Cardiac fibroblast (primary cell): ENCODE measurements at regions not wholly inside any gene's neighbourhood (a gene's known extent, or its start where the extent isn't known, plus 50 kb on each side); places are given as distances from the start of the nearest gene placed in this dataset.

Source experiments
- DNase-seq, 2 donors: peaks; one replicate each; pipeline versions ENCODE4 v3.0.0 to v3.0.0-alpha.2; 2010; ENCODE audit warnings: low read depth in 2 of 2
- H3K4me3 ChIP-seq, 2 donors: replicated peaks in 1 of 2; 1 replicate in 1 of 2; 2 replicates in 1 of 2; pipeline ENCODE4 v1.5.1; 2011; ENCODE audit warnings: low read depth in 2 of 2, low read length in 2 of 2, mild to moderate bottlenecking in 2 of 2, moderate library complexity in 1 of 2
- TF ChIP-seq, protein P1 (sequence below): IDR thresholded peaks from one replicate; pipeline ENCODE4 v1.5.1; 2011; ENCODE audit warnings: low read depth, mild to moderate bottlenecking, low read length, inconsistent platforms

DNA sequence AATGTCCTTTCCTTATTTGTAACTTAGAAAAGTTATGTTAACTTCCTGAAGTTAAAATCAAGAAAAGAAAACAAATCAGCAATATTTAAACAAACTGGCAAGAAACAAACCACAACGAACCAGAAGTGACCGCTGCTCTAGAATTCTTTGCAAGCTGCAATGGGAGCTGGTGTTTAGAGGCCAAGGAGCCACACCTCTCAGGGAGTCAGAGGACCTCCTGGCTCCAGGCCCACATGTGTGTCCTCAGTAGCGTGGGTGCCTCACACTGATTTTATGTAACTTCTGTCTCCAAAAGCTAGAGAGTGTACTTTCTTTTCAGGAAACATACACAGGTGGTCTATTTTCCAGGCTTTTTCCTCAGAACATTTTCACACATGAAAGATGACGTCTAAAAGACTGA is 100.4 kb downstream of the IRX2 start:
- TF ChIP-seq, protein P1, sequence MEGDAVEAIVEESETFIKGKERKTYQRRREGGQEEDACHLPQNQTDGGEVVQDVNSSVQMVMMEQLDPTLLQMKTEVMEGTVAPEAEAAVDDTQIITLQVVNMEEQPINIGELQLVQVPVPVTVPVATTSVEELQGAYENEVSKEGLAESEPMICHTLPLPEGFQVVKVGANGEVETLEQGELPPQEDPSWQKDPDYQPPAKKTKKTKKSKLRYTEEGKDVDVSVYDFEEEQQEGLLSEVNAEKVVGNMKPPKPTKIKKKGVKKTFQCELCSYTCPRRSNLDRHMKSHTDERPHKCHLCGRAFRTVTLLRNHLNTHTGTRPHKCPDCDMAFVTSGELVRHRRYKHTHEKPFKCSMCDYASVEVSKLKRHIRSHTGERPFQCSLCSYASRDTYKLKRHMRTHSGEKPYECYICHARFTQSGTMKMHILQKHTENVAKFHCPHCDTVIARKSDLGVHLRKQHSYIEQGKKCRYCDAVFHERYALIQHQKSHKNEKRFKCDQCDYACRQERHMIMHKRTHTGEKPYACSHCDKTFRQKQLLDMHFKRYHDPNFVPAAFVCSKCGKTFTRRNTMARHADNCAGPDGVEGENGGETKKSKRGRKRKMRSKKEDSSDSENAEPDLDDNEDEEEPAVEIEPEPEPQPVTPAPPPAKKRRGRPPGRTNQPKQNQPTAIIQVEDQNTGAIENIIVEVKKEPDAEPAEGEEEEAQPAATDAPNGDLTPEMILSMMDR, result no peak
- no peak overlapping the region for H3K4me3 ChIP-seq
- DNase-seq, result no peak

DNA sequence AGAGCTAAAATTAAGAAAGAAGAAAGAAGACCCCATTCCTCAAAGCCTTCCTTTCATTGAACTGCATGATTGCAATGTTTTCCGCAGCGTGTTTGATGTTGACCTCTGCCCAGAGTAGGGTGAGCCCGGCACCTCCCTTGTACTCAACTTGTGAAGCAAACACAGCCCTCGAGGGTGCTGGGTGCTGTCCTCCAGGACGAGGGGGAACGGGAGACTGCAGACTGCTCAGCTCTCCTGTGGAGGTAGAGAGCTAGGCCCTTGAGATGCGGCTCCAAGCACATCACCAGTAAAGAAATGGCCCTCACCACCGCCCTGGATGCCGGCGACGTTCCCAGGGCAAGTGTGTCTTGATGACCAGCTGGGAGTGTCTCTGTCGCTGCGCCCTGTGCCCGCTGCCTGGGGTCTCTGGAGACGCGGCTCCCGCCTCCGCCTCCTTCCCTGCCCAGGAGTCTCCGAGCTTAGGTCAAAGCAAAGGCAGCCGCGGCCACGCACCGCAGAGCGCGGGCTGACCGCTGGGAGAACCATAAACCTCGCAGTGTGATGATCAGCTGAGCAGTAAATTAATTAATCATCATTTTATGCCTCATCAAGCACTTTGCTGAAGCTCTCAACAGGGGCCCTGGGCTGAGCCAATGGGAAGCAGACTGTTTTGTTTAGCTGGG is 108.7 kb downstream of the IRX2 start:
- TF ChIP-seq, protein P1, result no peak
- DNase-seq, result no peak

DNA sequence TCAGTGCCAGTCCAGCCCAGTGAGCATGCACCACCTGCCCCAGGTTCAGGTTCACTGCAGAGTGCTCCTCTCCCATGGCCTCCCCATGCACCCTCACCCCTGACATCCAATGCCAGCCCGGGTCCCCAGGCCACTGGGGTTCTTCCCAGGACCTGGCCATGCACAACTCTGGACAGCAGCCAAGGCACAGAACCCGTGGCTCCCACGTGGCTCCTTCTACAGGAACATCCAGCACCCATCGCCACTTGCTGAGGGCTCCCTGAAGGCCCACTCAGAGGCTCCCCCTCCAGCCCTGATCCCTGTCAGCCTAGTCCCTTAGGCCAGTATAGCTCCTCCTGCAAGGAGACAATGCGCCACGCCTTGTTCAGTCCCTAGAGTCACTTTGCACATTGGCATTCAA is 110.8 kb downstream of the IRX2 start:
- DNase-seq, result no peak
- no peak overlapping the region for H3K4me3 ChIP-seq
- TF ChIP-seq, protein P1, result no peak

More for the DNA sequence above, 108.7 kb downstream of the IRX2 start:
- no peak overlapping the region for H3K4me3 ChIP-seq

DNA sequence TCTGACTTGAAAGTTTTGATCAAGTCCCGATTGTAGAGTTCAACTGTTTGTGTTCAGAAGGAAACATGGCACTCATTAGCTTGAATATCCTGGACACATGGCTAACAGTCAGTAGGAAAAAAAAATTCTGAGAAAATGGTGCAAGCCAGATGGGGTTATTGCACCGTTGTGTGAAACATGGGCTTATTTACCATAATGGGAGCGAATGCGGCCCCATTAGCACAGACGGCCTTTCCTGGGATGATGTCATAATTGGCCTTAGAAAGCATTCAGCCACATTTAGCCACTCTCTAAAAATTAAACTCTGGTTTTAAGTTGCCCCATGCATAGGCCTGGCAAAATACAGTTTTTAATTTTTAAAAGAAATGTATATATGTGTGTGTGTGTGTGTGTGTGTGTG is 112.1 kb downstream of the IRX2 start:
- H3K4me3 ChIP-seq, result no peak overlapping the region
- DNase-seq, result no peak
- TF ChIP-seq, protein P1, result no peak

DNA sequence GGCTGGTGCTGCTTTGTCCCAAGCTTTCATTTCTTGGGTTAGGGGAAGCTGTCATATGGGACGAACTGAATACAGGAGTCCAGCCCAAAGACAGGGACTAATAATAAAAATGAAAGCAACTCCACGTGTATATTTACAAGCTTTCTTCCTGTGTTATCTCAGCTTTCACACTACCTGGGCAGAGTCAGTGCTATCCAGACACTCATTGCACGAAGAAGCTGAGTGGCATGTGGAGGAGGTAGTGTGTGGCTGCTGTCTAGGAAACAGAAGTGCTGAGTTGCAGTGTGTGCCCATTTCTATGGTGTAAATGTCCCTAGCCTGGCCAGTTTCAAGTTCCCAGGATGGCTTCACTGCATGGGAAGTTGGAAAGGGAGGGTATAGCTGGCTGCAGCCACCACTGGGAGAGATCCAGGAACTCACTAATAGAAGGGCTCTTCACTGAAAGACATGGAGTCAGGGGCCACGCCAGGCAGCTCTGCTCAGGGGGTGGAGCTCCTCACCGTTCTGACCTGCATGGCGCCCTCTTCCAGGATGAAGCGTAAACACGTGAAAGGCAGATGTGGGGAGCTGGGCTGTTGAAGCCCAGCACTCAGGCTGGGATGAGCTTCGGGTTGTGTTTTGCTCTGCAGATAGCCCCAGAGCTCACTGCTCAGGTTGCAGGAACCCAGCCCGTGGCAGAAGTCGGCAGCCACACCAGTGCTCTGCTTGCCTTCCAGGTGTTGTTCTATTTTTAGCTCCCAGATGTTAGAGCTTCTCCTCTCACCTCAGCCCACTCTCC is 116.9 kb downstream of the IRX2 start:
- TF ChIP-seq, protein P1, result no peak
- DNase-seq, result no peak
- no peak overlapping the region for H3K4me3 ChIP-seq

DNA sequence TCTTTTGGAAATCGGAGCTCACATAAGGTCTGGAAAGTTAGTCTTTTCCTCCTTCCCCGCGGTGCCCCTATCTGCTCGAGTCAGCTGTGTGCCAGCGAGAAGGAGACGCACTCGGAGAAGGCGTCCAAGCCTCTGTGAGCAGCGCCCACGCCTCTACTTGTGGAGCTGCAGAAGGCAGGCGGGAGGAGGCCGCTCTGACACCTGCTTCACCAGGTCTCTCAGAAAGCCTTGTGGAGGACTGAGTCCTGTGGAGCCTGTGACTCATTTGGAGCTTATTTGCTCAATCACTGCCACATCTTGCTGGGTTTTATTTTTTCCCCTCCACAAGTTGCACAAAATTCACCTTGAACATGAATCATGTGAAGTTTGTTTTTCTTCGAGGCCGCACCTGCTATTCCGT is 117.5 kb downstream of the IRX2 start:
- TF ChIP-seq, protein P1, result no peak
- DNase-seq, result no peak
- H3K4me3 ChIP-seq, result no peak overlapping the region

DNA sequence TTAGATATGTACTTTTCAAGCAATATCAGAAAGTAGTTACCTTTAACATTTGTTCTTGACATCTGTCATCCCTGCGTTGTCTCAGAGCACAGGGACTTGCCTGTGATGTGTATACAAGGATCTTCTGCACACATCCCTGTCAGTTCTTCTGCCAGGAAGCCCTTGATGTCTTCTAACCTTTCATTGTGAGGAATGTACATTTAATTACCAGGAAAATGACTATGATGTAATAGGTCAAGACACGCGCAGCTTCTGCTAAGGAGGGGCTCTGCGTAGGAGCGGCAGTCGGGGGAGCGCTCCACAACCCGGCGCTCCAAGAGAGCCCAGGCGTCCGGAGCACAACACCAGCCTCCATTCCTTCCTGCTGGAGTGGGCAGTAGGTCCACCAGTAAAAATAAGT is 119.7 kb downstream of the IRX2 start:
- no peak for DNase-seq
- TF ChIP-seq, protein P1, result no peak
- no peak overlapping the region for H3K4me3 ChIP-seq
